ENCODE measurements at regions not wholly inside any gene's neighbourhood (a gene's known extent, or its start where the extent isn't known, plus 50 kb on each side); places are given as distances from the start of the nearest gene placed in this dataset.

GRCh38 chr2:160820691-160821090 is 327.1 kb upstream of the RBMS1 start:
- Mint-ChIP-seq H3K4me3 (no peak overlapping the region), H3K9me3 (peaks cover 13% of the 10 kb centered on the region), H3K4me1 (ENCODE audit: low read depth) (no peaks in the 10 kb centered on the region), H3K27me3 (no peaks in the 10 kb centered on the region), H3K27ac (no peak overlapping the region), H3K36me3 (ENCODE audit: low read depth) (peaks cover 16% of the 10 kb centered on the region)
- Histone ChIP-seq H3K27me3 (ENCODE audit: control insufficient read depth in 1 of 2, insufficient read depth in 2 of 2, low read length in 2 of 2) (no peaks in the 10 kb centered on the region), H3K9me3 (ENCODE audit: control insufficient read depth in 1 of 2, insufficient read depth in 1 of 2, low read length in 2 of 2) (peaks cover 0 to 12% of the 10 kb centered on the region in 2 experiments), H3K27ac (ENCODE audit: low read depth in 1 of 2, low read length in 2 of 2) (no peak overlapping the region), H3K4me1 (ENCODE audit: insufficient read depth, low read length) (no peaks in the 10 kb centered on the region), H3K4me3 (ENCODE audit: low read length) (no peak overlapping the region), H3K36me3 (ENCODE audit: insufficient read depth, low read length) (no peaks in the 10 kb centered on the region)
- no peak for TF ChIP-seq CTCF (IDR thresholded peaks at IDR 0.05)
- ChIA-PET CTCF (no interaction called here), POLR2A (no interaction called here)
- ATAC-seq (ENCODE audit: poor library complexity) (no peak), DNase-seq (no peak)
- intact Hi-C loops (cut with DNase I, micrococcal nuclease), result no loop called here

GRCh38 chr2:160822006-160822405 is 328.4 kb upstream of the RBMS1 start:
- Mint-ChIP-seq H3K27ac (no peak overlapping the region), H3K9me3 (peaks cover 18% of the 10 kb centered on the region), H3K27me3 (no peaks in the 10 kb centered on the region), H3K36me3 (ENCODE audit: low read depth) (peaks cover 18% of the 10 kb centered on the region), H3K4me1 (ENCODE audit: low read depth) (no peaks in the 10 kb centered on the region), H3K4me3 (no peak overlapping the region)
- Histone ChIP-seq H3K27me3 (ENCODE audit: control insufficient read depth in 1 of 2, insufficient read depth in 2 of 2, low read length in 2 of 2) (no peaks in the 10 kb centered on the region), H3K4me3 (ENCODE audit: low read length) (no peak overlapping the region), H3K27ac (ENCODE audit: low read depth in 1 of 2, low read length in 2 of 2) (no peak overlapping the region), H3K36me3 (ENCODE audit: insufficient read depth, low read length) (no peaks in the 10 kb centered on the region), H3K4me1 (ENCODE audit: insufficient read depth, low read length) (no peaks in the 10 kb centered on the region), H3K9me3 (ENCODE audit: control insufficient read depth in 1 of 2, insufficient read depth in 1 of 2, low read length in 2 of 2) (peaks cover 11 to 21% of the 10 kb centered on the region in 2 experiments)
- ChIA-PET POLR2A (no interaction called here), CTCF (no interaction called here)
- ATAC-seq (ENCODE audit: poor library complexity) (no peak), DNase-seq (no peak)
- intact Hi-C loops (cut with DNase I, micrococcal nuclease), result no loop called here
- no peak for TF ChIP-seq CTCF (IDR thresholded peaks at IDR 0.05)

- ATAC-seq (ENCODE audit: poor library complexity) (no peak), DNase-seq (no peak)
- Mint-ChIP-seq H3K4me1 (ENCODE audit: low read depth) (no peaks in the 10 kb centered on the region), H3K4me3 (no peak overlapping the region), H3K27me3 (no peaks in the 10 kb centered on the region), H3K27ac (no peak overlapping the region), H3K9me3 (peaks cover 20% of the 10 kb centered on the region), H3K36me3 (ENCODE audit: low read depth) (peaks cover 18% of the 10 kb centered on the region)
- no peaks in the 10 kb centered on the region for H3K4me1 ChIP-seq (ENCODE audit: insufficient read depth, low read length)
- TF ChIP-seq CTCF (IDR thresholded peaks at IDR 0.05), result no peak
- H3K9me3 ChIP-seq (ENCODE audit: control insufficient read depth in 1 of 2, insufficient read depth in 1 of 2, low read length in 2 of 2), result peaks cover 21 to 22% of the 10 kb centered on the region in 2 experiments
- no peak overlapping the region for H3K4me3 ChIP-seq (ENCODE audit: low read length)
- H3K36me3 ChIP-seq (ENCODE audit: insufficient read depth, low read length), result no peaks in the 10 kb centered on the region
- H3K27me3 ChIP-seq (ENCODE audit: control insufficient read depth in 1 of 2, insufficient read depth in 2 of 2, low read length in 2 of 2), result no peaks in the 10 kb centered on the region
- intact Hi-C loops (cut with DNase I, micrococcal nuclease), result no loop called here
- CTCF ChIA-PET, result no interaction called here
- H3K27ac ChIP-seq (ENCODE audit: low read depth in 1 of 2, low read length in 2 of 2), result no peak overlapping the region
- POLR2A ChIA-PET, result no interaction called here
Observed at GRCh38 chr2:160825433-160825832, 331.8 kb upstream of the RBMS1 start.
